Naive B cell (primary cell): ENCODE measurements at regions not wholly inside any gene's neighbourhood (a gene's known extent, or its start where the extent isn't known, plus 50 kb on each side); places are given as distances from the start of the nearest gene placed in this dataset.
A peak's percentile ranks its signal among the peaks of the same experiment; 100 is the strongest.

Source experiments
- ATAC-seq, 2 donors: fragments of 150-1000 bp; cut with Tn5 transposase; 2 replicates each; pipeline ENCODE4 v1.10.0; 2021; ENCODE audit warnings: low read depth in 2 of 2, mild to moderate bottlenecking in 2 of 2, moderate library complexity in 2 of 2
- DNase-seq: peaks from one replicate; pipeline ENCODE4 v3.0.0; 2022
- H3K27ac Mint-ChIP-seq, 6 donors: one replicate each; pipeline ENCODE4 v1.8.0; 2020 to 2022; ENCODE audit warnings: mild to moderate bottlenecking in 6 of 6, mixed read lengths in 6 of 6, moderate library complexity in 5 of 6, inconsistent platforms in 2 of 6
- H3K27me3 Mint-ChIP-seq, 3 donors: one replicate each; pipeline ENCODE4 v1.8.0; 2021 to 2022; ENCODE audit warnings: mixed read lengths in 3 of 3, mild to moderate bottlenecking in 1 of 3
- H3K36me3 Mint-ChIP-seq, 2 donors: one replicate each; pipeline ENCODE4 v1.8.0; 2020 to 2022; ENCODE audit warnings: mixed read lengths in 2 of 2, inconsistent platforms in 1 of 2, mild to moderate bottlenecking in 1 of 2
- H3K4me1 Mint-ChIP-seq, 3 donors: one replicate each; pipeline ENCODE4 v1.8.0; 2020 to 2022; ENCODE audit warnings: mixed read lengths in 3 of 3, inconsistent platforms in 1 of 3, mild to moderate bottlenecking in 1 of 3, moderate library complexity in 1 of 3
- H3K4me3 Mint-ChIP-seq, 8 donors: one replicate each; pipeline ENCODE4 v1.8.0; 2020 to 2022; ENCODE audit warnings: mild to moderate bottlenecking in 8 of 8, mixed read lengths in 8 of 8, moderate library complexity in 8 of 8, inconsistent platforms in 2 of 8
- H3K9me3 Mint-ChIP-seq, 7 donors: one replicate each; pipeline ENCODE4 v1.8.0; 2020 to 2022; ENCODE audit warnings: mixed read lengths in 7 of 7, mild to moderate bottlenecking in 5 of 7, inconsistent platforms in 2 of 7, moderate library complexity in 1 of 7

DNA sequence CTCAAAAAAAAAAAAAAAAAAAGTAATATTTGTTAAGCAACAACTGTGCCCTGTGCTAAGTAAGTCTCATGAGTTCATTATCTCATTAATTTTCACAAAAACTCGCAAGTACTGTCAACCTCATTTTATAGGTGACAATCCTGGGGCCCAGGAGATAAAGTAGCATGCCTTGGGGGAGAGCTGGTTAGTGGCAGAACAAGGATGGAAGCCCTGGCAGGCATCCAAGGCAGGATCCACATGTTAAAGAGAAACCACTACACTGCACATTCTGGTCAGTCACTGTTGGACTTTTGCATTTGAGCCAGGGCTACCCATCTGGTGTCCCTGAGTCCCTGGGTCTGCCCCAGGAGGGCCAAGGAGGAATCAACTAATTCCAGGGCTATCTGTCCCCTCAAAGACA, 54.6 kb downstream of the ZFP36L2 start:
- no peaks in the 10 kb centered on the region for H3K27me3 Mint-ChIP-seq
- peaks cover 4 to 29% (median 16%) of the 10 kb centered on the region in 7 donors for H3K9me3 Mint-ChIP-seq
- DNase-seq: no peak
- H3K4me3 Mint-ChIP-seq: peak overlapping the region in 5 of 8 donors; percentile 51 to 75 (median 64)
- peaks cover 5 to 12% of the 10 kb centered on the region in 2 donors for H3K36me3 Mint-ChIP-seq
- peak overlapping the region in 5 of 6 donors; percentile 89 to 100 (median 92) for H3K27ac Mint-ChIP-seq
- peaks cover 58 to 88% (median 73%) of the 10 kb centered on the region in 3 donors for H3K4me1 Mint-ChIP-seq
- no peak for ATAC-seq

DNA sequence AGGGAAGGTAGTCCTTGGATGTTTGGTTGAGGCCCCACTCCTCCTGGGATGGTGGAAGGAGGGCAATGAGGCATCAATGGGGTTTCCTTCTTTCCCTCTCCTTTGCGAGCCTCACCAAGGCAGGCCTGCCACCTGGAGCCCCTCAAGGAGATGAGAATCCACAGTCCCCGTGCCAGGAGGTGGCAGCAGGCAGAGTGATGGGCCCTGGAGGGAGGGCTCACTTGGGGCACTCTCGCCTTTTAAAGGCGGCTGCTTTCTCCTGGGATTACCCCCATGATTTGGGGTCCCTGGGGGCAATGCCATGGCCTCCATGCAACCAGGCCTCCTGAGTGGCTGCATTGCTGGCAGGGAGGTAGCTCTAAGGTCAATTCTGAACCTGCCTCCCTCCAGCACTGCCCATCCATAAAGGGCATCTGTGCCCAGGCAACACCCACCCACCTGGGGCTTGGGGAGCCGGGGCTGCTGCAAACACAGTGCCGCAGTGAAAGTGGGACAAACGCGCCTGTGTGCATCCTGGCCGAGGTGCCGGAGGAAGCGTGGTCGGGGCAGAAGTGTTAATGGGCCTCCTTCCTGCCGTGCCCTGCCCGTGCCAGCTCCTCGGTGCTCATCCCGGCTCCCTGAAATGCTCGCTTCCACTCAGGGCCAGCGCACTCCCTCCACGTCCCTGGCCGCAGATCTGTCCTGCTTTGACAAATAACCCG, 55.9 kb downstream of the ZFP36L2 start:
- no peak for DNase-seq
- Mint-ChIP-seq H3K27ac (peak overlapping the region; percentile 92 to 100 (median 99)), H3K36me3 (peaks cover 5 to 11% of the 10 kb centered on the region in 2 donors), H3K4me3 (peak overlapping the region in 7 of 8 donors; percentile 74 to 90 (median 83)), H3K9me3 (peaks cover 4 to 21% (median 12%) of the 10 kb centered on the region in 7 donors), H3K4me1 (peaks cover 60 to 87% (median 75%) of the 10 kb centered on the region in 3 donors), H3K27me3 (no peaks in the 10 kb centered on the region)
- no peak for ATAC-seq

DNA sequence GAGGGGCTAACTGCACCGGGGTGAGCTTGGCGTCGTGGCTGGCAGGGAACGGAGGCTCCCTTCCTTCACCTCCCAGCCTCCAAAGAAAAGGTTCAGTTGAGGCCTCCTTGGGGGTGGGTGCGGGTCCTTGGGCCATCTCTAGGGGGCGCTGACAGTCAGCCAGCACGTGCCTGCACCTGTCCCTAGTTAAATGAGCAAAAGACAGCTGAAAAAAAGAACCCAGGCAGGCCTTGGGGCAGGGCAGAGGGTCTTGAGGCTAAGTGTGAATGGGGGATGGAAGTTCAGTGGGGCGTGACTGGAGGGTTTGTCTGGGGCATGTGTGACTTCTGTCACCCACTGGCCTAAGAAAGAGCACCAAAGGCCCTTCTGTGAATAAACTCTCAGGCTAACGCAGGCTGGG, 56.4 kb downstream of the ZFP36L2 start:
- Mint-ChIP-seq H3K27ac (peak overlapping the region; percentile 92 to 100 (median 99)), H3K36me3 (peaks cover 5% of the 10 kb centered on the region in 2 donors), H3K27me3 (no peaks in the 10 kb centered on the region), H3K4me1 (peaks cover 57 to 83% (median 75%) of the 10 kb centered on the region in 3 donors), H3K9me3 (peaks cover 4 to 16% (median 6%) of the 10 kb centered on the region in 7 donors), H3K4me3 (peak overlapping the region in 7 of 8 donors; percentile 15 to 90 (median 83))
- ATAC-seq (no peak), DNase-seq (peak; percentile 37)

DNA sequence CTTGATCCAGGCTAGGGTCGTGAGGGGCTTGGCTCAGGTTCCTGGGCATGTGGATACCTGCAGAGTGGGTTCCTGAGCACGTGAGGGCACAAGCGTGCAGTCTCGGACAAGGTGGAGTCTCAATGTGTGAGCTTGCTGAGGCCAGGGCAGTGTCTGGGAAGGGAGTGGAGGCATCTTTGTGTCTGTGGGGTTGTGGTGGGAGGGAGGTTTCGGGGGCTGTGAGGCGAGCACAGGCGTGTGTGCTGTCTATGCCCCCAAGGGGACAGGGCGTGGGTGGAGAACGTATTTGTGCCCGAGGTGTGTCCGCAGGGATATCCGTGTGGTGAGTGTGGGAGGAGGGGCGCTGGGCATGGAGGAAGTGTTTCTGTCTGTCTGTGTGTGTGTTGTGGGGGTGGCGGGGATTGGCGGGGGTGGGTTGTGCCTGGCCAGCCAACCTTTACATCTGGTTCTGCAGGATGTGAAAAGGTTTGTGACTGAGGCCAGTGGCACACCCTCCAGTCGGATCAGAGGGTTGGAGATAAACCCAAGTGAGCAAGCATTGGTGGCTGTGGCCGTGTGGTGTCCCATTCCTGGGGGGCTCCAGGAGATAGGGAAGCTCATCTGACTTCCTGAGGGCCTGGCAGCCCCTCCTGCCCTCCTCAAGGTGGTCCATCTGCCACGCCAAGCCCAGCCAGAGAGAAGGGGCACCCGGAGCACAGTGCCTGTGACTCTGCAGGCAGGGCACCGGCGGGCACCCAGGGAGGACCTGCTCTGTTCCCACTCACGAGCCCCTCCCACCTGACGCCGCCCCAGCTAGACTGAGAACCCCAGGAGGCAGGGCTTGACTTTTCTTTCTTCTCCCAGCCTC, 57.1 kb downstream of the ZFP36L2 start:
- DNase-seq: peak; percentile 93
- peaks cover 0 to 9% (median under 1%) of the 10 kb centered on the region in 7 donors for H3K9me3 Mint-ChIP-seq
- peaks cover 52 to 76% (median 69%) of the 10 kb centered on the region in 3 donors for H3K4me1 Mint-ChIP-seq
- peak overlapping the region; percentile 71 to 90 (median 80) for H3K4me3 Mint-ChIP-seq
- no peaks in the 10 kb centered on the region for H3K27me3 Mint-ChIP-seq
- H3K27ac Mint-ChIP-seq: peak overlapping the region; percentile 92 to 100 (median 99)
- H3K36me3 Mint-ChIP-seq: no peaks in the 10 kb centered on the region
- ATAC-seq: peak; percentile 70 to 71

DNA sequence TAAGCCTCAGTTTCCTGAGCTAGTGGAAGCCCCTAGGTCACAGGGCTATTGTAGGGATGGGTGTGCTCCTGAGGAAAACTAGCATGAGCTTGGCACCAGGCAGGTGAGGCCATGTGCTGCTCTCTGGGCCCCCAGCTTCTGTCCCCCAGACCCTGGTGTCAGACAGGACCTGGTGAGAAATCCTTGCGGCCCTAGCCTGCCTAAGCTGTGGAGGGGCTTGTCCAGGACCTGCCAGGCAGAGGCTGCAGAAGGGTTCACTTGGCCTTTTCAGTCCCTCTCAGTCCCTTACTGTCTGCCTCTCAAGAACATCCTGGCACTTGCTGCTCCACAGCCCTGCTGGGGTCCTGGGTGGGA, 58.4 kb downstream of the ZFP36L2 start:
- peaks cover 0 to 7% (median 0%) of the 10 kb centered on the region in 7 donors for H3K9me3 Mint-ChIP-seq
- H3K27ac Mint-ChIP-seq: peak overlapping the region; percentile 92 to 100 (median 99)
- H3K4me3 Mint-ChIP-seq: peak overlapping the region in 7 of 8 donors; percentile 47 to 87 (median 71)
- no peaks in the 10 kb centered on the region for H3K27me3 Mint-ChIP-seq
- ATAC-seq (no peak), DNase-seq (no peak)
- H3K36me3 Mint-ChIP-seq: no peaks in the 10 kb centered on the region
- peaks cover 54 to 72% (median 66%) of the 10 kb centered on the region in 3 donors for H3K4me1 Mint-ChIP-seq

DNA sequence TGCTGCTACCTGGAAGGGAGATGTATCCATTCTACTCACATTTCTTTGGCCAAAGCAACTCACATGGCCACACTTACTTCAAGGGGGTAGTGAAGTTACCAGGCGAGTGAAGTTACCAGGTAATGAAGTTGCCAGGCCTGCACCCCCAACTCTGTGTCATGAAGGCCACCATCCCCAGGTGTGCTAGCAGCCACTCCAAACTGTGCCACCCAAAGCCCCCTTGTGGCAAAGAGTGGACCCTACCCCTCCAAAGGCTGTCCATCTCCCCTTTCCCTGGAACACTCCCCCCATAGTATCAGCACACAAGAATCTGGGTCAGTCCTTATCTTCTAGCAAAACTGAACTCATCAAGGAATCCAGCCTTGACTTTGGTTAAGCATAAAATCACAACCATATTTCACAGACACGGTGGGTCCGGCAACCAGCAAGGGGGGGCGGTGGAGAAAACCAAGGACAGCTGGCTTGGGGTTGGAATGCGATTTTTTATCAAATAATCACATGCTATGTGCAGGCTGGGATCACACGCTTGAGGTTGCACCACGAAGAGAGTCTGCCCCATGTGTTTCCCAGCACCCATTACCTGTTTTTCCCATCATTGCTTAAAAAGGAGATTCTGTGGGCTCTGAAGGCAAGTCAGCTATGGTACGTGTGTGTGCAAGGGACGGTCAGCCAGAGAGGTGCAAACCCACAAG, 60.9 kb downstream of the ZFP36L2 start:
- Mint-ChIP-seq H3K4me1 (peaks cover 55 to 70% (median 58%) of the 10 kb centered on the region in 3 donors), H3K4me3 (no peak overlapping the region), H3K27ac (peak overlapping the region in 5 of 6 donors; percentile 11 to 54 (median 40)), H3K36me3 (no peaks in the 10 kb centered on the region), H3K9me3 (peaks cover 0 to 7% (median 0%) of the 10 kb centered on the region in 7 donors), H3K27me3 (no peaks in the 10 kb centered on the region)
- ATAC-seq (no peak), DNase-seq (no peak)

DNA sequence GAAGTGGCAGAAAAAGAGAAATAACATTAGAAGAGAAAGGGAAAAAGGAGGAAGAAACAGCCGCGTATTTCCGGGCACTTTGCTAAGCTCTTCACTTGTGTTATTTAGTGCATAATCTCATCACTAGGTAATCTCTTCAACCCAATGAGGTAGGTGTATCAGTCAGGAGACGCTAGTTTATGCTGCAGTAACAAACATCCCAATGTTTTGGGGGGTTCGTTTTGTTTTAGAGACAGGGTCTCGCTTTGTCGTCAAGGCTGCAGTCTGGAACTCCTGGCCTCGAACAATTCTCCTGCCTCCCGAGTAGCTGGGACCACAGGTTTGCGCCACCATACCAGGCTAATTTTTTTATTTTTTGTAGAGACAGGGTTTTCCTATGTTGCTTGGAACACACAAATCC, 61.7 kb downstream of the ZFP36L2 start:
- Mint-ChIP-seq H3K4me1 (peaks cover 57 to 70% (median 58%) of the 10 kb centered on the region in 3 donors), H3K4me3 (no peak overlapping the region), H3K27me3 (no peaks in the 10 kb centered on the region), H3K36me3 (no peaks in the 10 kb centered on the region), H3K27ac (peak overlapping the region in 2 of 6 donors; percentile 21 to 51), H3K9me3 (peaks cover 0 to 7% (median 0%) of the 10 kb centered on the region in 7 donors)
- no peak for DNase-seq
- no peak for ATAC-seq

DNA sequence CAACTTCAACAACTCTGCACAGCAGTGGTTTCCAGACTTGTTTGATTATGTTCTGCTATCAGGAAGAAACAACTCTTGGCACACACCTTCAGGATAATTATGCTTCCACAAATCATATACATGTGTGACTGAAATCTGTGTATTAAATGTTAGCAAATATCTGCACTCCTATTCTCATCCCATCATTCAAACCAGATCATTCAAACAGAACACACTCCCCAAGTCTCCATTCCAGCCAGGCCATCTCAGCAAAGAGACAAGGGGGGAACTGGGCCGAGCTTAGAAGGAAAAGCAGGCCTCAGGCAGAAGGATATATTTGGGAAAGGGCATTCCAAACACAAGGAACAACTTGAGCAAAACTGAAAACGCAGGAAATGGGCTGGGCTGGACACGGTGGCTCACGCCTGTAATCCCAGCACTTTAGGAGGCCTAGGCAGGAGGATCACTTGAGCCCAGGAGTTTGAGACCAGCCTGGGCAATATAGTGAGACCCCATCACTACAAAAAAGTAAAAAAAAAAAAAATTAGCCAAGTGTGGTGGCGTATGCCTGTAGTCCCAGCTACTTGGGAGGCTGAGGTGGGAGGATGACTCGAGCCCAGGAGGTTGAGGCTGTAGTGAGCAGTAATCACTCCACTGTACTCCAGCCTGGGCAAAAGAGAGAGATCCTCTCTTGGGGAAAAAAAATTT, 62.7 kb downstream of the ZFP36L2 start:
- Mint-ChIP-seq H3K27me3 (no peaks in the 10 kb centered on the region), H3K27ac (peak overlapping the region in 3 of 6 donors; percentile 16 to 77 (median 17)), H3K4me1 (peaks cover 53 to 70% (median 58%) of the 10 kb centered on the region in 3 donors), H3K4me3 (no peak overlapping the region), H3K36me3 (no peaks in the 10 kb centered on the region), H3K9me3 (peaks cover 0 to 1% (median 0%) of the 10 kb centered on the region in 7 donors)
- ATAC-seq (no peak), DNase-seq (no peak)

DNA sequence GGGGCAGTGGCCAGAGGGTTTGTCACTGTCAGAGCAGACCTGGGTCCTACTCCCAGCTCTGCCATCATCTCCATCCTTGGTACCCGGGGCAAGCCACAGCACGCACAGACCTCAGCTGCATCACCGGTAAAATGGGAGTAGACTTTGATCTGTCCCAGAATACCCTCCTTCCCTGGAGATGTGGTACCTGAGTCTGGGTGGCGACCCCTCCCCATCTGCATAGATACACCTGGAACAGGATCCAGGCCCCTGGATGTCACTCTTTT, 64.0 kb downstream of the ZFP36L2 start:
- Mint-ChIP-seq H3K36me3 (no peaks in the 10 kb centered on the region), H3K27ac (peak overlapping the region in 1 of 6 donors; percentile 17), H3K4me1 (peaks cover 48 to 69% (median 55%) of the 10 kb centered on the region in 3 donors), H3K4me3 (no peak overlapping the region), H3K9me3 (no peaks in the 10 kb centered on the region), H3K27me3 (no peaks in the 10 kb centered on the region)
- no peak for ATAC-seq
- DNase-seq: no peak

DNA sequence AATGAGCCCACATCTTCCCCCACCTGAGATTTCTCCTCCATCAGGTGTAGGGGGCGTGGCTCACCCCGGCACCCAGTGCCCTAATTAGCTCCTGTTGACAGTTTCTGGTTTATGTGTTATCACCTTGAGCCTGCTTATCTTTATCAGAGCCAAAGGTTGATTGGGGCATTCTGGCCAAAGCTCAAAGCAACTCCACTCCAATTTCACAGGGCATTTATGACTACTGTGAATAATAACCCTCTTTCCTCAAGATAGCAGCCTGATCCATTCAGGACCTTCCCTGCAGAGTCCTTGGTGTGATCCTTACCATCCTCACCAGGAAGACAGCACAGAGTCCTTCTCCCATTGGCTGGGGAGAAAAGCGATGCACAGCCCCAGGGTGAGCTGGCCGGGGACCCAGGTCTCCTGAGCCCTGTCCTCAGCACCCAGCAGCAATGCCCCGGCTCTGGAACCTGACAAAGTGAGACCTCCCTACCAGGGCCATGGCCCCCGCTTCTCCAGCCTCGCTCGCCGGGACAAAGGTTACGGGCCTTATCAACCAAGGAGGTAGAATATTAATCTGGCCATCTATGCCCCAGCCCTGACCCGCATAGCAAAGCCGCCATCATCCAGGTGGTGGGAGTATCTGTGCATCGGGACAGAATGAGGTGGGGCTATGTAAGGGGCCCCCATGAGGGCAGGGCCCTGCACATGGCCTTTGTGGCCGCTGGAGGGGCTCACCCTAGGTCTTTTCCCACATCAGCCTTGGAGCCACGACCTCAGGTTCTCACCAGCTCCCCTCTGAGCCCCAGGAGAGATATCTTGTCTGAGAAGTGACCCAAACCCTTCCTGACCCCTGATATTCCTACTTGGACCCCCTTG, 64.5 kb downstream of the ZFP36L2 start:
- Mint-ChIP-seq H3K27ac (peak overlapping the region in 4 of 6 donors; percentile 67 to 96 (median 85)), H3K36me3 (no peaks in the 10 kb centered on the region), H3K4me3 (no peak overlapping the region), H3K9me3 (no peaks in the 10 kb centered on the region), H3K27me3 (no peaks in the 10 kb centered on the region), H3K4me1 (peaks cover 48 to 72% (median 54%) of the 10 kb centered on the region in 3 donors)
- DNase-seq (no peak), ATAC-seq (no peak)

DNA sequence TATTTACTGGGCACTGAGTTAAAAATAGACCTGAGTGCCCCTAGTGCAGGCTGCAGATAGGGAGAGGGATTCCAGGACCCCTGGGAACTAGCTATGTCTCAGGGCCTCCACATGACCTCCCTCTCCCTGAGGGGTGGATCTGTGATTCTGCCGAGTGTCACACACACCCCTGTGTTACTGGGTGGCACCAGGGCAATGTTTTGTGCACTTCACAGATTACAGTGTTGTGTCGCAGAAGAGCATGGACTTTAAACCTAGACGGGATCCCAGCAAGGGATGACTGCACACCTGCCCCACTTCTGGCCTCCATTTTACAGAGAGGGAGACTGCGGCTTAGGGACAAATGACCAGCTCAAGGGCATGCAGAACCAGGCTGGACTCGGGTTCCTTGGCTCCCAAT, 65.6 kb downstream of the ZFP36L2 start:
- DNase-seq (no peak), ATAC-seq (no peak)
- peaks cover 46 to 71% (median 53%) of the 10 kb centered on the region in 3 donors for H3K4me1 Mint-ChIP-seq
- H3K36me3 Mint-ChIP-seq: no peaks in the 10 kb centered on the region
- no peaks in the 10 kb centered on the region for H3K9me3 Mint-ChIP-seq
- peak overlapping the region in 1 of 8 donors; percentile 35 for H3K4me3 Mint-ChIP-seq
- no peaks in the 10 kb centered on the region for H3K27me3 Mint-ChIP-seq
- H3K27ac Mint-ChIP-seq: peak overlapping the region in 4 of 6 donors; percentile 69 to 97 (median 93)

DNA sequence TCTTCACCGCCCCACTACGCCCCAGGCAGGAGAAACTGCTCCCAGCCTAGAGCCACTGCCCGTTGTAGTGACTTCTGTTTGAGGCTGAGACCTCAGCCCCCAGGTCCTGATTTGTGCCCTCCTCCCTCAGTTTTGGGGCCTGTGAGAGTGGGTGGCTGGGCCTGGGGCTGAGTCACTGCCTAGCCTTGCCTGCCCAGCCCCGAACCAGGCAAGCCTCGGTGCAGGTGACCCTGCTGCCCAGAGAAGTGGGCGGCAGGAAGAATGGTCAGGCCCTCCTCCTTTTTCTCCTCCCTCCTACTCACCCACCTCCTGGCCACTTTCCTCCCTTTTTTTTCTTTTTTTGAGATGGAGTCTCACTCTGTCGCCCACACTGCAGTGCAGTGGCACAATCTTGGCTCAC, 66.6 kb downstream of the ZFP36L2 start:
- no peaks in the 10 kb centered on the region for H3K27me3 Mint-ChIP-seq
- H3K36me3 Mint-ChIP-seq: no peaks in the 10 kb centered on the region
- DNase-seq (no peak), ATAC-seq (no peak)
- H3K4me3 Mint-ChIP-seq: peak overlapping the region in 3 of 8 donors; percentile 20 to 63 (median 20)
- H3K9me3 Mint-ChIP-seq: no peaks in the 10 kb centered on the region
- peak overlapping the region in 5 of 6 donors; percentile 96 to 98 (median 97) for H3K27ac Mint-ChIP-seq
- peaks cover 44 to 75% (median 45%) of the 10 kb centered on the region in 3 donors for H3K4me1 Mint-ChIP-seq
